Erythroblast (primary cell): ENCODE measurements at regions not wholly inside any gene's neighbourhood (a gene's known extent, or its start where the extent isn't known, plus 50 kb on each side); places are given as distances from the start of the nearest gene placed in this dataset.

ENCODE experiments used
- GATA1 ChIP-seq: IDR thresholded peaks from 2 replicates; pipeline ENCODE4 v1.6.1; 2011; ENCODE audit warnings: low read depth, mild to moderate bottlenecking, control low read depth, low read length, moderate library complexity
- POLR2A ChIP-seq: IDR thresholded peaks from 2 replicates; pipeline ENCODE4 v1.6.1; 2011; ENCODE audit warnings: mild to moderate bottlenecking, low read length

DNA sequence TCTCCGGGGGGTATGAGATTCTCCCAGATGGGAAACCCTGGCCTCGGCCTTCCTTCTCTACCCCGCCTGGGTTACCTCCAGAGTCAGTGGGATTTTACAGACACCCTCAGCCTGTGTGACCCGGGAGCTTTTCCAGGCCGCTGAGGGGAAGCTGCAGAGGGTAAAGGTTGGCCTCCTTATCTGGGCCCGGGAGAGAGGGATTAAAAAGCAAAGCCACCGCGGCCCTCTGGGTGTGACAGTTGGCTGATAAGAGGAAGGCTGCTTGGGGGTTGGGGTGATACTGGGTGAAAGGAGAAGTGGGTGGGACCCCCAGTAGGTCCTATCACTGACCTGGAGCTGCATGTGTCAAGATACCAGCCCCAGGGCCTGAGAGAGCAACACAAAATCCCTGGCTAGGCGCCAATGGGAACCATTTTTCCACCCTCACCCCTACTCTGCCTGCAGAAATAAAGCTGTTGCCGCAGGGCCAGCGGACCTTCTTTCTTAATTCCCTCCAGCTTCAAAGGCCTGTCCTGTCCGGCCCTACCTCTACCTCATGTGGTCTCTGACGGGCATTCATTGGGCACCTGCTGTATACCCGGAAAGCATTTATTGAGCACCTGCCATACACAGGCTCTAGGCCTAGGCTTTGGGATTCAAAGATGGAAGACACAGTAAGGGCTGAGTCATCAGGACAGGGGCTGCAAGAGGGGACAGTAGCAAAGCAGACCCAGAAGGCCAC lies 77.6 kb upstream of the GSE1 start:
- TF ChIP-seq POLR2A (no peak), GATA1 (peak; percentile 94)
